ENCODE measurements at regions not wholly inside any gene's neighbourhood (a gene's known extent, or its start where the extent isn't known, plus 50 kb on each side); places are given as distances from the start of the nearest gene placed in this dataset.

GRCh38 chr2:142825861-142826260 lies 51.6 kb upstream of the KYNU start:
- WGBS (ENCODE audit: low lambda C conversion rate), result 34% methylated on average over 2 of the region's 2 CpGs
- H3K27ac ChIP-seq (ENCODE audit: low read depth in 2 of 2, low read length in 1 of 2), result no peak overlapping the region
- no peak for DNase-seq
- H3K27me3 ChIP-seq (ENCODE audit: insufficient read depth), result no peaks in the 10 kb centered on the region
- H3K36me3 ChIP-seq (replicated peaks in 1 of 2; ENCODE audit: control insufficient read depth in 1 of 2, insufficient read depth in 2 of 2, low read length in 1 of 2), result no peaks in the 10 kb centered on the region
- no peak overlapping the region for H3K4me3 ChIP-seq (ENCODE audit: low read depth in 2 of 2, low read length in 1 of 2)
- no peaks in the 10 kb centered on the region for H3K9me3 ChIP-seq
- no peak overlapping the region for H2AFZ ChIP-seq (ENCODE audit: low read depth)
- CTCF ChIA-PET, result no interaction called here
- H3K4me2 ChIP-seq, result no peak overlapping the region
- no peaks in the 10 kb centered on the region for H3F3A ChIP-seq (replicated peaks; ENCODE audit: insufficient read depth)
- POLR2A ChIA-PET, result no interaction called here
- no peaks in the 10 kb centered on the region for H4K20me1 ChIP-seq (ENCODE audit: insufficient read depth)
- no peak overlapping the region for H3K9ac ChIP-seq
- TF ChIP-seq RAD21 (IDR thresholded peaks at IDR 0.05; ENCODE audit: low read length) (no peak), TEAD4 (IDR thresholded peaks at IDR 0.05; ENCODE audit: borderline replicate concordance, insufficient read depth) (no peak), FOXM1 (IDR thresholded peaks at IDR 0.05; ENCODE audit: low read depth) (no peak), MEF2A (IDR thresholded peaks at IDR 0.05; ENCODE audit: borderline replicate concordance, low read depth) (no peak), MXI1 (IDR thresholded peaks at IDR 0.05; ENCODE audit: low read depth, low read length) (no peak), FOXJ3 (CRISPR knock-in tag; IDR thresholded peaks at IDR 0.05) (no peak), ZBTB33 (IDR thresholded peaks at IDR 0.05; ENCODE audit: borderline replicate concordance, low read depth) (no peak), ELF1 (IDR thresholded peaks at IDR 0.05) (no peak)
- H3K79me2 ChIP-seq (ENCODE audit: insufficient read depth), result no peaks in the 10 kb centered on the region
- no peaks in the 10 kb centered on the region for H3K9me2 ChIP-seq
- no peaks in the 10 kb centered on the region for H3K4me1 ChIP-seq (ENCODE audit: control insufficient read depth in 1 of 2, insufficient read depth in 2 of 2, low read depth in 1 of 2, low read length in 1 of 2)

GRCh38 chr2:142824756-142825155 lies 52.7 kb upstream of the KYNU start:
- ChIA-PET CTCF (no interaction called here), POLR2A (no interaction called here)
- 43% methylated on average over 1 of the region's 1 CpG for WGBS (ENCODE audit: low lambda C conversion rate)
- H3K36me3 ChIP-seq (replicated peaks in 1 of 2; ENCODE audit: control insufficient read depth in 1 of 2, insufficient read depth in 2 of 2, low read length in 1 of 2), result no peaks in the 10 kb centered on the region
- no peaks in the 10 kb centered on the region for H3K27me3 ChIP-seq (ENCODE audit: insufficient read depth)
- no peaks in the 10 kb centered on the region for H3K4me1 ChIP-seq (ENCODE audit: control insufficient read depth in 1 of 2, insufficient read depth in 2 of 2, low read depth in 1 of 2, low read length in 1 of 2)
- no peak overlapping the region for H3K4me2 ChIP-seq
- H3F3A ChIP-seq (replicated peaks; ENCODE audit: insufficient read depth), result no peaks in the 10 kb centered on the region
- H3K9ac ChIP-seq, result no peak overlapping the region
- no peaks in the 10 kb centered on the region for H3K9me2 ChIP-seq
- H2AFZ ChIP-seq (ENCODE audit: low read depth), result no peak overlapping the region
- no peaks in the 10 kb centered on the region for H4K20me1 ChIP-seq (ENCODE audit: insufficient read depth)
- H3K79me2 ChIP-seq (ENCODE audit: insufficient read depth), result no peaks in the 10 kb centered on the region
- no peak overlapping the region for H3K4me3 ChIP-seq (ENCODE audit: low read depth in 2 of 2, low read length in 1 of 2)
- DNase-seq, result no peak
- TF ChIP-seq SIN3A (IDR thresholded peaks at IDR 0.05; ENCODE audit: borderline replicate concordance, low read depth, low read length) (no peak), NRF1 (IDR thresholded peaks at IDR 0.05; ENCODE audit: low read depth, low read length) (no peak), TAF1 (IDR thresholded peaks at IDR 0.05; ENCODE audit: borderline replicate concordance, low read depth, low read length) (no peak), SMC3 (IDR thresholded peaks at IDR 0.05; ENCODE audit: low read depth, low read length) (no peak), MAX (IDR thresholded peaks at IDR 0.05; ENCODE audit: low read depth) (no peak), NFIC (IDR thresholded peaks at IDR 0.05; ENCODE audit: borderline replicate concordance) (no peak), FOSL2 (IDR thresholded peaks at IDR 0.05; ENCODE audit: borderline replicate concordance, low read depth) (no peak), CHD2 (IDR thresholded peaks at IDR 0.05; ENCODE audit: low read length, partially characterized antibody) (no peak)
- H3K27ac ChIP-seq (ENCODE audit: low read depth in 2 of 2, low read length in 1 of 2), result no peak overlapping the region
- H3K9me3 ChIP-seq, result no peaks in the 10 kb centered on the region
